Right ventricle myocardium superior (tissue), 1 donor: ENCODE measurements at regions not wholly inside any gene's neighbourhood (a gene's known extent, or its start where the extent isn't known, plus 50 kb on each side); places are given as distances from the start of the nearest gene placed in this dataset.
A peak's percentile ranks its signal among the peaks of the same experiment; 100 is the strongest.

ENCODE experiments used
- ATAC-seq: fragments of 200-7000 bp; cut with Tn5 transposase; one replicate; pipeline ENCODE4 v1.9.1; 2020; ENCODE audit warnings: mild to moderate bottlenecking; ENCODE audit not compliant: poor library complexity
- DNase-seq: peaks from one replicate; pipeline ENCODE4 v3.0.0-alpha.2; 2020
- intact Hi-C: fragments of 100-400 bp; cut with DNase I; formaldehyde crosslinking; loops from one replicate; pipeline ENCODE4 v1.11.2; 2022
- donor health status: DM: no; HTN: yes; CAD: no; lungs with severe emphysema.

GRCh38 chr15:29922191-29922590 lies 99.9 kb upstream of the TJP1 start:
- ATAC-seq = no peak
- DNase-seq = no peak
- intact Hi-C loops = no loop called here

GRCh38 chr15:29921130-29921601 lies 98.9 kb upstream of the TJP1 start:
- intact Hi-C loops = no loop called here
- no peak for ATAC-seq
- DNase-seq = no peak

- no peak for ATAC-seq
- intact Hi-C loops = no loop called here
Observed at GRCh38 chr15:29920515-29920914, 98.2 kb upstream of the TJP1 start.

GRCh38 chr15:29919380-29919881 lies 97.2 kb upstream of the TJP1 start:
- DNase-seq (no peak), ATAC-seq (no peak)
- intact Hi-C loops = no loop called here

More at GRCh38 chr15:29920515-29920914, 98.2 kb upstream of the TJP1 start:
- no peak for DNase-seq

GRCh38 chr15:29917600-29918597 lies 95.6 kb upstream of the TJP1 start:
- no peak for DNase-seq
- ATAC-seq = no peak
- intact Hi-C loops = no loop called here

GRCh38 chr15:29914511-29914926 lies 92.3 kb upstream of the TJP1 start:
- peak; percentile 12 for ATAC-seq
- no peak for DNase-seq
- intact Hi-C loops = no loop called here

GRCh38 chr15:29913528-29914135 lies 91.4 kb upstream of the TJP1 start:
- ATAC-seq (peak; percentile 69), DNase-seq (no peak)
- intact Hi-C loops = no loop called here

GRCh38 chr15:29911705-29912104 lies 89.4 kb upstream of the TJP1 start:
- intact Hi-C loops = no loop called here
- ATAC-seq (no peak), DNase-seq (no peak)

- ATAC-seq (peak; percentile 64), DNase-seq (no peak)
- intact Hi-C loops = no loop called here
Observed at GRCh38 chr15:29910068-29910467, 87.8 kb upstream of the TJP1 start.

- DNase-seq (no peak), ATAC-seq (no peak)
- intact Hi-C loops = no loop called here
Observed at GRCh38 chr15:29904757-29905417, 82.6 kb upstream of the TJP1 start.

- peak; percentile 71 for ATAC-seq
- intact Hi-C loops = no loop called here
- DNase-seq = no peak
Observed at GRCh38 chr15:29903785-29904464, 81.7 kb upstream of the TJP1 start.

- intact Hi-C loops = no loop called here
- DNase-seq (no peak), ATAC-seq (no peak)
Observed at GRCh38 chr15:29903028-29903427, 80.8 kb upstream of the TJP1 start.

- no peak for DNase-seq
- ATAC-seq = no peak
- intact Hi-C loops = no loop called here
Observed at GRCh38 chr15:29900237-29901189, 78.2 kb upstream of the TJP1 start.

- ATAC-seq (no peak), DNase-seq (no peak)
- intact Hi-C loops = no loop called here
Observed at GRCh38 chr15:29896062-29896461, 73.8 kb upstream of the TJP1 start.

GRCh38 chr15:29891096-29891457 lies 68.8 kb upstream of the TJP1 start:
- DNase-seq = no peak
- ATAC-seq = no peak
- intact Hi-C loops = no loop called here

GRCh38 chr15:29890336-29891095 lies 68.2 kb upstream of the TJP1 start:
- intact Hi-C loops = no loop called here
- DNase-seq (no peak), ATAC-seq (no peak)
